Thyroid gland (tissue), 4 donors: ENCODE measurements at regions not wholly inside any gene's neighbourhood (a gene's known extent, or its start where the extent isn't known, plus 50 kb on each side); places are given as distances from the start of the nearest gene placed in this dataset.

Experiments used
- POLR2A ChIP-seq, 2 donors: fragments of 450-650 bp; IDR thresholded peaks; one replicate each; pipeline ENCODE4 v1.6.1; 2017; ENCODE audit warnings: antibody characterized with exemption in 2 of 2, mild to moderate bottlenecking in 2 of 2, moderate library complexity in 1 of 2
- TF ChIP-seq, protein P1 (sequence below), 6 experiments: fragments of 200-600 bp in 3 of 6; fragments of 450-650 bp in 3 of 6; sonication (generic) in 3 of 6; IDR thresholded peaks; one replicate each; pipeline ENCODE4 v1.5.1; 2016 to 2019; ENCODE audit warnings: antibody characterized with exemption in 6 of 6, mild to moderate bottlenecking in 2 of 6, inconsistent platforms in 1 of 6, moderate library complexity in 1 of 6

DNA sequence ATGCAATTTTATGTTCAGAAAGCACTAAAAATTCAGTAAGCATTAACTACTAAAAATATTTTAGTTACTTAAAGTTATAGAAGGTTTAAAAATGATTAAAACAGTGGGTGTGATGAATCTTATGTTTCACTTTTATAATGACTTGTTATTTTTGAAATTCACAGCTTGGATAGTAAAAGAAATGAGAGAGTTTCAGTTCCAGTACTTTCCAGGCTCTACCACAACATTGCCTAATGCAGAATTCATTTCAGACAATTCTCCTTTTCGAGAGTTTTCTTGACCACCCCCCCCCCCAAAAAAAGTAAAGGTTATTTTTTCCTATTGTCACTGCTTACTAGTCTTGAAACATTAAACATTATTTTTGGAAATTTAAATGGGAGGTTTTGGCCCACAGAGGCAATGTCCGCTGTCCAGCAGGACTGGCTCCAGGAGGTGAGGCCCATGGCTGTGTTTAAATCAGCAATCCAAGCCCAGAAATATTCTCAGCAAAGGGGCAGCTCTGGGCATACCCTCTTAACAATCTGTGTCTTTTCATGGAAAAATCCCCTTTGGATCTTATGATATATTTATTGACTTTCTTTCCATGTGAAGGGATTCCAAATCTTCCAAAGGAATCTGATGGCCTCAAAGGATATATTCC, 519.9 kb downstream of the MAFB start:
- TF ChIP-seq, protein P1, sequence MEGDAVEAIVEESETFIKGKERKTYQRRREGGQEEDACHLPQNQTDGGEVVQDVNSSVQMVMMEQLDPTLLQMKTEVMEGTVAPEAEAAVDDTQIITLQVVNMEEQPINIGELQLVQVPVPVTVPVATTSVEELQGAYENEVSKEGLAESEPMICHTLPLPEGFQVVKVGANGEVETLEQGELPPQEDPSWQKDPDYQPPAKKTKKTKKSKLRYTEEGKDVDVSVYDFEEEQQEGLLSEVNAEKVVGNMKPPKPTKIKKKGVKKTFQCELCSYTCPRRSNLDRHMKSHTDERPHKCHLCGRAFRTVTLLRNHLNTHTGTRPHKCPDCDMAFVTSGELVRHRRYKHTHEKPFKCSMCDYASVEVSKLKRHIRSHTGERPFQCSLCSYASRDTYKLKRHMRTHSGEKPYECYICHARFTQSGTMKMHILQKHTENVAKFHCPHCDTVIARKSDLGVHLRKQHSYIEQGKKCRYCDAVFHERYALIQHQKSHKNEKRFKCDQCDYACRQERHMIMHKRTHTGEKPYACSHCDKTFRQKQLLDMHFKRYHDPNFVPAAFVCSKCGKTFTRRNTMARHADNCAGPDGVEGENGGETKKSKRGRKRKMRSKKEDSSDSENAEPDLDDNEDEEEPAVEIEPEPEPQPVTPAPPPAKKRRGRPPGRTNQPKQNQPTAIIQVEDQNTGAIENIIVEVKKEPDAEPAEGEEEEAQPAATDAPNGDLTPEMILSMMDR (IDR thresholded peaks at IDR 0.05): no peak
- no peak for TF ChIP-seq POLR2A (IDR thresholded peaks at IDR 0.05)
